DMS 273 treated with DMSO at 0.1 percent for 48 hours (cell line): ENCODE measurements at regions not wholly inside any gene's neighbourhood (a gene's known extent, or its start where the extent isn't known, plus 50 kb on each side); places are given as distances from the start of the nearest gene placed in this dataset.

Source experiments
- DNase-seq: peaks from one replicate; lab custom pipeline; 2025; lab: John Stamatoyannopoulos, UW

DNA sequence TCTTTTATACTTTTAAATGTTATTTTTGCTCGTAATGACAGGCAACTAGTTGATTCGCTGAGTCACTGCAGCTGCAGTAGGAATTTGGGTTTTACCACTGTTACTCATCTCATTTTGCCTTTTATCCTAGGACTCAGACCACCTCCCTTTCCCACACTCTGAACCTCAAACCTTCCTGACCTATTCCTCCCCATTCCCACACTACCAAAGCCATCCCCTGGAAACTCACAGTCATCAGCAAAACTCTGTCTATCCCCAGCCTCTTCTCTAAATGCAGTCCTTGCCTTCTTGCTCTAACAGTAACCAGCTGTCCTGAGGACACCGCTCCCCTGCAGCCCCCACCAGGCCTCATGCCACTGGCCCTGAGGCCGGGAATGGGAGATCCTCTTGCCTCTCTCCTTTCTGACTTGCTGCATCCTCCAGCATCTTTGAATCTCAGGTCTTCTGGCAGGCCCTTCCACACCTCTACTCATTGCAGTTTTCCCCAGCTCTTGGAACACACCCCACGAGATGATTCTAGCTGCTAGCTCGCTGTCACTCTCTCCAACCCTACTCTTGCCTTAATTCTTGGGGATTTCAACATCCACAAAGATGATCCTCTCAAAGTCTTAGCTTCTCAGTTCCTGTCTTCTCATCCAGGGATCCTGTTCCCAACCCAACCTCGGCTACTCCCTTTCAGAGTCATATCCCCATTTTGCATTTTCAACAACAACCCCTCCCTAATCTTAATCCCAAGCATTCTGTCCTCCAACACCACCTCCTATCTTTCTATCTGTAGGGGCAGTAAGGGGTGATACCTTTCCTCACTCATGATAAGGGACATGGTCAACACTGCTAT lies 55.9 kb upstream of the C3orf80 start:
- no peak for DNase-seq

DNA sequence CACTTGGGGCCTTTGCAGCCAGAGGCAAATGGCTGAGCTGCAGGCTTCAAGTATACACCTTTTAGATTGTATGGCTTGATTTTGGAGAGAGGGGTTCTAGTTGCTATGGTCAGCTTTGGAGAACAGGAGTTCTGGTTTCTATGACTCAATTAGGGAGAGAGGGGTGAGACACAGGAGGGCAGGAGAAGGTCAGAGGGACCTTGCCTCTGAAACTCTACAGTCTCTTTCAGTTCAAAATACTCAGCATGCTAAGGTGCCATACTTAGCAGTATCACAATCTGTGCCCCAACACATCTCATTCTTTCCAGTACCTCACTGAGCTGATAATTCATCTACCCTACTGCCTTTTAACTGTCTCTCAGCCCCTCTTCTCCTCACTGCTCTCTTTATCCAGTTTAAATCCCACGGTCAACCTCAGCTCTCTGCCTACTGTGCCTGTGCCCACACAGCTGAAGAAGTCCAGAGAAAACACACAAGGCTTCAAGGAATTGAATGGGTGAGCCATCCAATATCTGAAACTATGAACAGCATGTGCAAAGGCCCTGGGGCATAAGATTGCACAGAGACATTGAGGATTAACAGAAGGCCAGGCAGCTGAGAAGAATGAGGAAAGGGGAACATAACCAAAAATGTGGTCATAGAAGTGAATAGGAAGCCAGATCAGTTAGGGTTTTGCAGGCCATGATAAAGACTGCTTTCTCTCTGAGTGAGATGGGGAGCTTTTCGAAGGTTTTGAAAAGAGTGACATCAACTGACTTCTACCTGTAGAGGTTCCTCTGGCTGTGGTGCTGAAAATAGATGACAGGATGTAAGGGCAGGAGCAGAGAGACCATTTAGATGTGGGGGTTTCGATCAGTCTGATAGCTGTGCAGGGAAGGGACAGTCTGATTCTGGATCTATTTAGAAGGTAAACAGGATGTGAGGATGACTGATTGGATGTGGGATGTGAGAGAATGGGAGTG lies 54.5 kb upstream of the C3orf80 start:
- DNase-seq = no peak

DNA sequence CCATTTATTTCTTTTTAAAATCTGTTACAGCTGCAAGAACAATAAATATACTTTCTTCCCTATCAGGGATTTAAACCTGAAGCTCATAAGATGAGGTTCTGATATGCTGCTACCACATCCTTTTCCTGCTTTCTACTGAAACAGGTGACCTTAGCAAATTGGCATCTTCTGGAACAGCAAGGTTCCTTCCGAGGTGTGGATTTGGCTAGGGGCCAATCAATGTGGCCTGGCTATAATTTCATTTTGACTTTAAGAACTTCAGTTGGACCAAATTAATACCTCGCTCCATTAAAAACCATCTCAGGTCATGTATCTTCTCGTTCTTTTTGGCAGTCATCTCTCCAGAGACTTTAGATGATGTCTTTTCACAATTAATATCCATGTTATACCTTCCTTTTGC lies 53.4 kb upstream of the C3orf80 start:
- no peak for DNase-seq

DNA sequence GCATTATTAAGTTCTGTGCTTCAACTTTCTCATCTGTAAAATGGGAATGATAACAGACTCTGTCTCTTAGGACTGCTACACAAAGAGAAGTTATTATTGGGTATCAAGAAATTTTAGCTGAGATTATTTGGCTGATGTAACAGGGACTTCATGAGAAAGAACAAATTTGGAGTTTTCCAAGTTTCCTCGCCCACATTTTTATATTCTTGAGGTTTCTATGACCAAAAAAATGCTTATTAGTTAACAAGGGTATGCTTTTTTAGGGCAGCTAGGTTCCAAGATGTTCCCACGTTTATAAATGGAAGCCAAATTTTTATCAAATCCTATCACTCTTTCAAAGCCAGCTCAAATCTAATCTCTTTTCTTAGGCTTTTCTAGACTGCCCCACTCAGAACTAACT lies 50.6 kb upstream of the C3orf80 start:
- DNase-seq = no peak
